Ishikawa (cell line): ENCODE measurements at regions not wholly inside any gene's neighbourhood (a gene's known extent, or its start where the extent isn't known, plus 50 kb on each side); places are given as distances from the start of the nearest gene placed in this dataset.

Experiments
- EP300 ChIP-seq: IDR thresholded peaks from 2 replicates; pipeline ENCODE4 v1.6.1; 2012; ENCODE audit warnings: borderline replicate concordance
- NFIC ChIP-seq: IDR thresholded peaks from 2 replicates; pipeline ENCODE4 v1.6.1; 2012

GRCh38 chr11:33479231-33479630 lies 221.4 kb downstream of the C11orf91 start:
- TF ChIP-seq EP300 (no peak), NFIC (no peak)
